ENCODE measurements at regions not wholly inside any gene's neighbourhood (a gene's known extent, or its start where the extent isn't known, plus 50 kb on each side); places are given as distances from the start of the nearest gene placed in this dataset.

DNA sequence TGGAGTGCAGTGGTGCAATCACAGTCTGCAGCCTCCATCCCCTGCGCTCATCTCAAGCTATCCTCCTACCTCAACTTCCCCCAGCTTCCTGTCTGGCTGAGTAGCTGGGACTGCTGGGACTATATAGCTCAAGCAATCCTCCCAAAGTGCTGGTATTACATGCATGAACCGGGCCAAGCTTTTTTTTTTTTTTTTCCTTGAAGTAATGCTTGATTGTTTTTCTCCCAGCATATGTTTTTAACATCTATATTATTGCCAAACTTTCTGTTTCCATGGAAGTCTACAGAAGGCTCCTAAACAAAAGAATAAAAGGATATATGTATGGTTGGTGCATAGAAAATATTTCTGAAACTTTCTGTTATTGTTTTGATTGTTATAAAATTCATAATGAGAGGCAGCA lies 853.6 kb downstream of the KCNA4 start:
- H3K27me3 ChIP-seq (ENCODE audit: insufficient read depth, low read length), result no peaks in the 10 kb centered on the region
- H2BK5ac ChIP-seq (ENCODE audit: low read depth, low read length, poor library complexity), result no peak overlapping the region
- no peaks in the 10 kb centered on the region for H3K9me3 ChIP-seq (ENCODE audit: insufficient read depth, low read depth, low read length)
- no peak overlapping the region for H2BK12ac ChIP-seq (ENCODE audit: low read length)
- no peak overlapping the region for H4K91ac ChIP-seq (ENCODE audit: low read depth, low read length)
- no peak overlapping the region for H2AFZ ChIP-seq (ENCODE audit: insufficient read depth, low read length, poor library complexity)
- H3K14ac ChIP-seq (ENCODE audit: low read length), result no peak overlapping the region
- H3K79me2 ChIP-seq (ENCODE audit: control insufficient read depth, insufficient read depth, low read length, poor library complexity), result no peaks in the 10 kb centered on the region
- H3K4me1 ChIP-seq (ENCODE audit: control insufficient read depth in 1 of 2, insufficient read depth in 2 of 2, low read length in 2 of 2), result no peaks in the 10 kb centered on the region
- no peak overlapping the region for H3K9ac ChIP-seq (ENCODE audit: low read length)
- H3K4me3 ChIP-seq (ENCODE audit: low read depth, low read length), result no peak overlapping the region
- H3K36me3 ChIP-seq (ENCODE audit: control insufficient read depth in 1 of 2, insufficient read depth in 2 of 2, low read length in 2 of 2), result no peaks in the 10 kb centered on the region
- DNase-seq, result no peak
- H3K27ac ChIP-seq (ENCODE audit: low read depth, low read length), result no peak overlapping the region
- H3K23ac ChIP-seq (ENCODE audit: low read length), result no peak overlapping the region
- H4K8ac ChIP-seq (ENCODE audit: low read depth, low read length), result no peak overlapping the region
- H4K12ac ChIP-seq (ENCODE audit: low read depth, low read length), result no peak overlapping the region
- H2BK120ac ChIP-seq (ENCODE audit: insufficient read depth, low read length, poor library complexity), result no peak overlapping the region
- H3K4me2 ChIP-seq (ENCODE audit: low read length), result no peak overlapping the region
- H3K79me1 ChIP-seq (ENCODE audit: low read length), result no peaks in the 10 kb centered on the region
- no peak overlapping the region for H2AK5ac ChIP-seq (ENCODE audit: low read length)
- H3K4ac ChIP-seq (ENCODE audit: low read depth, low read length), result no peak overlapping the region
- H3K18ac ChIP-seq (ENCODE audit: low read length), result no peak overlapping the region
- no CpG with 5 or more reads among the region's 2 CpGs for WGBS (ENCODE audit: extremely low coverage, insufficient coverage, insufficient read length)

DNA sequence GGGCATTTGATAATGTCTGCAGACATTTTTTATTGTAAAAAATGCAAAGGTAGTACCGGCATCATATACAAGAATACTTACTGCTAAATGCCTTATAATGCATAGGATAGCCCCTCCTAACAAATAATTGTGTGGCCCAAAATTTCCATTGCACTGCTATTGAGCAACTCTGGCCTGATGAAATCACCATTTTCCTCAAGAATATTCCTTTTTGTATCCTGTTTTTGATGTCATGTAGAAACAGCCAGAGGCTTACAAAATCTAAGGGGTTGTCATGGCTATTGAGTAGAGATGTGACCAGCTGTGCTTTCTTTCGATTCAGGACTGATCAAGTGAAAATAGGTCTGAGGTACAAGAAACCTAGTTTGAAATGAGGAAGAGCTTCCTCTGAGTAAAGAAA lies 854.3 kb downstream of the KCNA4 start:
- Histone ChIP-seq H3K4me3 (ENCODE audit: low read depth, low read length) (no peak overlapping the region), H3K9ac (ENCODE audit: low read length) (no peak overlapping the region), H4K12ac (ENCODE audit: low read depth, low read length) (no peak overlapping the region), H4K91ac (ENCODE audit: low read depth, low read length) (no peak overlapping the region), H3K9me3 (ENCODE audit: insufficient read depth, low read depth, low read length) (no peaks in the 10 kb centered on the region), H4K8ac (ENCODE audit: low read depth, low read length) (no peak overlapping the region), H2BK12ac (ENCODE audit: low read length) (no peak overlapping the region), H3K4me2 (ENCODE audit: low read length) (no peak overlapping the region), H2AFZ (ENCODE audit: insufficient read depth, low read length, poor library complexity) (no peak overlapping the region), H2AK5ac (ENCODE audit: low read length) (no peak overlapping the region), H3K18ac (ENCODE audit: low read length) (no peak overlapping the region), H3K14ac (ENCODE audit: low read length) (no peak overlapping the region), H3K27me3 (ENCODE audit: insufficient read depth, low read length) (no peaks in the 10 kb centered on the region), H3K27ac (ENCODE audit: low read depth, low read length) (no peak overlapping the region), H3K4me1 (ENCODE audit: control insufficient read depth in 1 of 2, insufficient read depth in 2 of 2, low read length in 2 of 2) (no peaks in the 10 kb centered on the region), H2BK5ac (ENCODE audit: low read depth, low read length, poor library complexity) (no peak overlapping the region), H3K79me2 (ENCODE audit: control insufficient read depth, insufficient read depth, low read length, poor library complexity) (no peaks in the 10 kb centered on the region), H2BK120ac (ENCODE audit: insufficient read depth, low read length, poor library complexity) (no peak overlapping the region), H3K4ac (ENCODE audit: low read depth, low read length) (no peak overlapping the region), H3K23ac (ENCODE audit: low read length) (no peak overlapping the region), H3K79me1 (ENCODE audit: low read length) (no peaks in the 10 kb centered on the region), H3K36me3 (ENCODE audit: control insufficient read depth in 1 of 2, insufficient read depth in 2 of 2, low read length in 2 of 2) (no peaks in the 10 kb centered on the region)
- DNase-seq, result no peak
- no CpG with 5 or more reads among the region's 2 CpGs for WGBS (ENCODE audit: extremely low coverage, insufficient coverage, insufficient read length)

DNA sequence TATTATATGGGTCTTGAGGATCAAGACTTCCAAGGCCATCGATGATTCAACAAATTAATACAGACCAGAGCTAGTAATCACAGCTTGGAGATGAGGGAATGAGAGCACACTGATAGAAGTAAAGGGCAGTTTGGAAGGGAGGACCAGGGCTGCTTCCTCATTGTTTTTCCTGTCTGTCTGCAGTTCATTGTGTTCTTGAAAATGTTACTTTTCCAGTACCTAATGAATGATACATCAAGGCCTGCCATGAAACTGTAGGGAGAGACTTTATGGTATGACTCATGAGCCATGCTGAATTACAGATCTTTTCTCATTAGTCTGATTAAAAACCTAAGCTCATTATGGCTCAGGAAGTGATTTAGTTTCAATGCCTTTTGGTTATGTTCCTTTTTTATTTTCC lies 855.6 kb downstream of the KCNA4 start:
- no peaks in the 10 kb centered on the region for H3K27me3 ChIP-seq (ENCODE audit: insufficient read depth, low read length)
- DNase-seq, result no peak
- no peak overlapping the region for H4K12ac ChIP-seq (ENCODE audit: low read depth, low read length)
- no peak overlapping the region for H2BK12ac ChIP-seq (ENCODE audit: low read length)
- H3K4me2 ChIP-seq (ENCODE audit: low read length), result no peak overlapping the region
- no peaks in the 10 kb centered on the region for H3K4me1 ChIP-seq (ENCODE audit: control insufficient read depth in 1 of 2, insufficient read depth in 2 of 2, low read length in 2 of 2)
- no peak overlapping the region for H3K18ac ChIP-seq (ENCODE audit: low read length)
- no peaks in the 10 kb centered on the region for H3K79me2 ChIP-seq (ENCODE audit: control insufficient read depth, insufficient read depth, low read length, poor library complexity)
- no peak overlapping the region for H2BK120ac ChIP-seq (ENCODE audit: insufficient read depth, low read length, poor library complexity)
- no peaks in the 10 kb centered on the region for H3K79me1 ChIP-seq (ENCODE audit: low read length)
- H2AFZ ChIP-seq (ENCODE audit: insufficient read depth, low read length, poor library complexity), result no peak overlapping the region
- no peak overlapping the region for H3K4ac ChIP-seq (ENCODE audit: low read depth, low read length)
- no peak overlapping the region for H4K8ac ChIP-seq (ENCODE audit: low read depth, low read length)
- H3K36me3 ChIP-seq (ENCODE audit: control insufficient read depth in 1 of 2, insufficient read depth in 2 of 2, low read length in 2 of 2), result no peaks in the 10 kb centered on the region
- no peak overlapping the region for H3K23ac ChIP-seq (ENCODE audit: low read length)
- no peak overlapping the region for H3K9ac ChIP-seq (ENCODE audit: low read length)
- H3K14ac ChIP-seq (ENCODE audit: low read length), result no peak overlapping the region
- no peak overlapping the region for H2AK5ac ChIP-seq (ENCODE audit: low read length)
- no peak overlapping the region for H3K27ac ChIP-seq (ENCODE audit: low read depth, low read length)
- H3K9me3 ChIP-seq (ENCODE audit: insufficient read depth, low read depth, low read length), result no peaks in the 10 kb centered on the region
- no peak overlapping the region for H4K91ac ChIP-seq (ENCODE audit: low read depth, low read length)
- no peak overlapping the region for H3K4me3 ChIP-seq (ENCODE audit: low read depth, low read length)
- no CpG with 5 or more reads among the region's 1 CpG for whole genome bisulfite sequencing (ENCODE audit: extremely low coverage, insufficient coverage, insufficient read length)
- no peak overlapping the region for H2BK5ac ChIP-seq (ENCODE audit: low read depth, low read length, poor library complexity)

DNA sequence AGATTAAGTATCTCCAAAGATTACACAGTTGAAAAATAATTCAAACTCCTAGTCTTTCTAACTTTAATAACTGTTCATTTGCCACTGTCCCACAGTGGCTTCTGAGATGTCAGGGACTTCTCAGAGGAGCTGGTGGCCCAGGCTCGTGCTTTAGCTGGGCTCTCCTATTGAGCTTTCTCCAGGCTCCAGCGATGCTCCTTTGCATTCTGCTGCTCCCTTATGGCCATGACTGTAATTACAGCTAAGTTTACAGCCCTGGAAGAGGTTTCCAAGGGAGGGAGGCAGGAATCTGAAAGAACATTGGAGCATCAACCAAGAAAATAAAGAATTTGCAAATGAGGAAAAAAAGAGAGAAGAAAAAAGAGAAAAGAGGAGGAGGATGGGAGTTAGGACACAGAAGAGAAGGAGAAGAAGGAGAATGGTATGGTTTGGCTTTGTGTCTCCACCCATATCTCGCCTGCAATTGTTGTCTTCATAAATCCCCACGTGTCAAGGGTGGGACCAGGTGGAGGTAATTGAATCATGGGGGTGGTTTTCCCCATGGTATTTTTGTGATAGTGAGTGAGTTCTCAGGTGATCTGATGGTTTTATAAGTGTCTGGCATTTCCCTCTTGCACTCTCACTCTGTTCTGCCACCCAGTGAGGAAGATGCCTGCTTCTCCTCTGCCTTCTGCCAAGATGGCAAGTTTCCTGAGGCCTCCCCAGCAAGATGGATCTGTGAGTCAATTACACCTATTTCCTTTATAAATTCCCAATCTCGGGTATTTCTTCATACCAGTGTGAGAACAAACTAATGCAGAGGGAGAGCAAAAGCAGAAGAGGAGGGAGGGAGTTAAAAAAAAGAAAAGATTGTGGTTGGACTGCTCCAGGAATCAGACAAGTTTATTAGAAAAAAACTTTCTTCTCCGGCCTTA lies 857.0 kb downstream of the KCNA4 start:
- Histone ChIP-seq H3K27ac (ENCODE audit: low read depth, low read length) (no peak overlapping the region), H3K9me3 (ENCODE audit: insufficient read depth, low read depth, low read length) (no peaks in the 10 kb centered on the region), H2BK5ac (ENCODE audit: low read depth, low read length, poor library complexity) (no peak overlapping the region), H4K8ac (ENCODE audit: low read depth, low read length) (no peak overlapping the region), H3K36me3 (ENCODE audit: control insufficient read depth in 1 of 2, insufficient read depth in 2 of 2, low read length in 2 of 2) (no peaks in the 10 kb centered on the region), H3K79me2 (ENCODE audit: control insufficient read depth, insufficient read depth, low read length, poor library complexity) (no peaks in the 10 kb centered on the region), H3K14ac (ENCODE audit: low read length) (no peak overlapping the region), H3K4ac (ENCODE audit: low read depth, low read length) (no peak overlapping the region), H3K4me2 (ENCODE audit: low read length) (no peak overlapping the region), H2AK5ac (ENCODE audit: low read length) (no peak overlapping the region), H3K4me1 (ENCODE audit: control insufficient read depth in 1 of 2, insufficient read depth in 2 of 2, low read length in 2 of 2) (no peaks in the 10 kb centered on the region), H3K9ac (ENCODE audit: low read length) (no peak overlapping the region), H2AFZ (ENCODE audit: insufficient read depth, low read length, poor library complexity) (no peak overlapping the region), H3K79me1 (ENCODE audit: low read length) (no peaks in the 10 kb centered on the region), H3K18ac (ENCODE audit: low read length) (no peak overlapping the region), H3K4me3 (ENCODE audit: low read depth, low read length) (no peak overlapping the region), H3K27me3 (ENCODE audit: insufficient read depth, low read length) (no peaks in the 10 kb centered on the region), H3K23ac (ENCODE audit: low read length) (no peak overlapping the region), H2BK12ac (ENCODE audit: low read length) (no peak overlapping the region), H2BK120ac (ENCODE audit: insufficient read depth, low read length, poor library complexity) (no peak overlapping the region), H4K91ac (ENCODE audit: low read depth, low read length) (no peak overlapping the region), H4K12ac (ENCODE audit: low read depth, low read length) (no peak overlapping the region)
- no CpG with 5 or more reads among the region's 6 CpGs for WGBS (ENCODE audit: extremely low coverage, insufficient coverage, insufficient read length)
- DNase-seq, result peak; percentile 33 to 78

Measured in trophoblast cell (in vitro differentiated cells and primary cell).